HEK293 (cell line): ENCODE measurements at regions not wholly inside any gene's neighbourhood (a gene's known extent, or its start where the extent isn't known, plus 50 kb on each side); places are given as distances from the start of the nearest gene placed in this dataset.

Experiments used
- CTCF ChIA-PET: fragments of 350-600 bp; formaldehyde crosslinking; extraction: SDS; loops from one replicate; lab custom pipeline; 2021; ENCODE audit warnings: antibody characterized with exemption; lab: Yijun Ruan, JAX
- POLR2A ChIA-PET: fragments of 300-600 bp; formaldehyde crosslinking; extraction: SDS; loops from one replicate; lab custom pipeline; 2020; ENCODE audit warnings: antibody characterized with exemption, inconsistent platforms; lab: Yijun Ruan, JAX
- H3K27ac ChIP-seq: fragments of 200-500 bp; sonication (Bioruptor generic); 2 replicates; pipeline ENCODE4 v1.5.1; 2014; ENCODE audit warnings: low read depth, low read length, control low read depth, inconsistent platforms; ENCODE audit errors: extremely low read depth
- H3K36me3 ChIP-seq, 2 experiments: fragments of 200-500 bp in 1 of 2; sonication (Bioruptor generic) in 1 of 2; 1 replicate in 1 of 2; 2 replicates in 1 of 2; pipeline ENCODE4 v1.5.1; 2014 to 2017; ENCODE audit warnings: inconsistent platforms in 2 of 2, low read length in 2 of 2; ENCODE audit not compliant: control insufficient read depth in 2 of 2, insufficient read depth in 1 of 2
- H3K4me1 ChIP-seq: fragments of 200-500 bp; sonication (Bioruptor generic); 2 replicates; pipeline ENCODE4 v1.5.1; 2014; ENCODE audit warnings: mild to moderate bottlenecking, low read length, inconsistent platforms; ENCODE audit not compliant: control insufficient read depth, insufficient read depth
- H3K4me3 ChIP-seq: 2 replicates; pipeline ENCODE4 v1.5.1; 2011; ENCODE audit warnings: low read depth, mild to moderate bottlenecking, control low read depth, low read length, moderate library complexity
- H3K9me3 ChIP-seq: fragments of 200-500 bp; sonication (Bioruptor generic); 2 replicates; pipeline ENCODE4 v1.5.1; 2014; ENCODE audit warnings: low read depth, low read length, inconsistent platforms; ENCODE audit not compliant: control insufficient read depth, insufficient read depth
- MEIS1 ChIP-seq: sonication (generic); formaldehyde crosslinking; IDR thresholded peaks from 2 replicates; pipeline ENCODE4 v1.8.1; 2022; ENCODE audit warnings: missing genetic modification reagents, mild to moderate bottlenecking, borderline replicate concordance
- MYNN ChIP-seq: fragments of 450-650 bp; formaldehyde crosslinking; IDR thresholded peaks from 2 replicates; pipeline ENCODE4 v1.5.1; 2016; ENCODE audit warnings: missing biosample characterization, missing genetic modification characterization, borderline replicate concordance
- SETDB1 ChIP-seq: IDR thresholded peaks from one replicate; pipeline ENCODE4 v1.6.1; 2017; ENCODE audit warnings: mild to moderate bottlenecking, low read length, moderate library complexity, mixed read lengths; ENCODE audit not compliant: insufficient read length
- ZNF138 ChIP-seq: fragments of 450-650 bp; formaldehyde crosslinking; IDR thresholded peaks from 2 replicates; pipeline ENCODE4 v1.5.1; 2016; ENCODE audit warnings: missing biosample characterization, missing genetic modification characterization, borderline replicate concordance
- ZNF274 ChIP-seq, 2 experiments: fragments of 200-500 bp in 1 of 2; fragments of 450-650 bp in 1 of 2; sonication (Bioruptor generic) in 1 of 2; formaldehyde crosslinking in 1 of 2; IDR thresholded peaks; 2 replicates each; pipeline versions ENCODE4 v1.5.1 to v1.6.1; 2014 to 2016; ENCODE audit warnings: borderline replicate concordance in 1 of 2, inconsistent platforms in 1 of 2, low read length in 1 of 2, missing biosample characterization in 1 of 2, missing genetic modification characterization in 1 of 2
- ZNF404 ChIP-seq: fragments of 450-650 bp; formaldehyde crosslinking; IDR thresholded peaks from 2 replicates; pipeline ENCODE4 v1.5.1; 2017; ENCODE audit warnings: missing biosample characterization, missing genetic modification characterization
- ZNF560 ChIP-seq: fragments of 450-650 bp; formaldehyde crosslinking; IDR thresholded peaks from 2 replicates; pipeline ENCODE4 v1.5.1; 2017; ENCODE audit warnings: missing biosample characterization, missing genetic modification characterization, borderline replicate concordance
- ZNF624 ChIP-seq: fragments of 450-650 bp; formaldehyde crosslinking; IDR thresholded peaks from 2 replicates; pipeline ENCODE4 v1.5.1; 2017; ENCODE audit warnings: missing biosample characterization, missing genetic modification characterization
- ZNF664 ChIP-seq: fragments of 450-650 bp; formaldehyde crosslinking; IDR thresholded peaks from 2 replicates; pipeline ENCODE4 v1.5.1; 2016; ENCODE audit warnings: missing biosample characterization, missing genetic modification characterization
- ZNF76 ChIP-seq: fragments of 450-650 bp; formaldehyde crosslinking; IDR thresholded peaks from 2 replicates; pipeline ENCODE4; 2016; ENCODE audit warnings: low read depth, missing biosample characterization, missing genetic modification characterization, borderline replicate concordance
- TF ChIP-seq, protein P1 (sequence below): fragments of 450-650 bp; formaldehyde crosslinking; IDR thresholded peaks from 2 replicates; pipeline ENCODE4 v1.5.1; 2016; ENCODE audit warnings: missing biosample characterization, missing genetic modification characterization
- TF ChIP-seq, protein P2 (sequence below): fragments of 450-650 bp; formaldehyde crosslinking; optimal IDR thresholded peaks from 2 replicates; pipeline ENCODE3; 2016; ENCODE audit warnings: missing biosample characterization, mild to moderate bottlenecking, missing genetic modification characterization
- TF ChIP-seq, protein P3 (sequence below): fragments of 450-650 bp; formaldehyde crosslinking; IDR thresholded peaks from 2 replicates; pipeline ENCODE4 v1.5.1; 2016; ENCODE audit warnings: missing biosample characterization, missing genetic modification characterization
- TF ChIP-seq, protein P4 (sequence below): fragments of 450-650 bp; formaldehyde crosslinking; IDR thresholded peaks from 2 replicates; pipeline ENCODE4; 2016; ENCODE audit warnings: missing biosample characterization, missing genetic modification characterization
- TF ChIP-seq, protein P5 (sequence below): fragments of 450-650 bp; formaldehyde crosslinking; IDR thresholded peaks from 2 replicates; pipeline ENCODE4 v1.5.1; 2016; ENCODE audit warnings: missing biosample characterization, missing genetic modification characterization
- TF ChIP-seq, protein P6 (sequence below): fragments of 450-650 bp; IDR thresholded peaks from 2 replicates; pipeline ENCODE4 v1.5.1; 2018; ENCODE audit warnings: missing biosample characterization, mild to moderate bottlenecking, missing genetic modification characterization
- TF ChIP-seq, protein P7 (sequence below): fragments of 450-650 bp; formaldehyde crosslinking; conservative IDR thresholded peaks from 2 replicates; pipeline ENCODE4 v1.5.1; 2016; ENCODE audit warnings: low read depth, missing biosample characterization, missing genetic modification characterization

DNA sequence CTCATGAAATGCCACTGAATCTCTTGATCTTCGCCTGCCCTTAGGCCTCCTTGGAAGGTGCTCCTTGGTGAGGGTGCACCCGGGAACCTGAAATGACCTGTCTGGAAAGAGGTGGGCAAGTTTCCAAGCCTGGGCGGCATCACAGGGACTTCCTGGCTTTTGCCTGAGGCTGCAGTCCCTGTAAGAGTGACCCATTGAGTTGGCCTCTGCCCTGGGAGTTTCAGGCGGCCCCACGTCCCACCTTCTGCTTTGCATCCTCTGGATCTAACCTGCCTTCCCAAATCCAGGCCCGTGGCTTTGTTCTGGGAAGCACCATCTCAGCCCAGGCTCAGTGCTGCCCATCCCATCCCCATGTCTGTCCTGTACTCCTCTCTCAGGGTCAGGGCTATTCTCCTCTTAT, 356.4 kb downstream of the RPS24 start:
- no peak overlapping the region for H3K4me3 ChIP-seq
- TF ChIP-seq, protein P1, sequence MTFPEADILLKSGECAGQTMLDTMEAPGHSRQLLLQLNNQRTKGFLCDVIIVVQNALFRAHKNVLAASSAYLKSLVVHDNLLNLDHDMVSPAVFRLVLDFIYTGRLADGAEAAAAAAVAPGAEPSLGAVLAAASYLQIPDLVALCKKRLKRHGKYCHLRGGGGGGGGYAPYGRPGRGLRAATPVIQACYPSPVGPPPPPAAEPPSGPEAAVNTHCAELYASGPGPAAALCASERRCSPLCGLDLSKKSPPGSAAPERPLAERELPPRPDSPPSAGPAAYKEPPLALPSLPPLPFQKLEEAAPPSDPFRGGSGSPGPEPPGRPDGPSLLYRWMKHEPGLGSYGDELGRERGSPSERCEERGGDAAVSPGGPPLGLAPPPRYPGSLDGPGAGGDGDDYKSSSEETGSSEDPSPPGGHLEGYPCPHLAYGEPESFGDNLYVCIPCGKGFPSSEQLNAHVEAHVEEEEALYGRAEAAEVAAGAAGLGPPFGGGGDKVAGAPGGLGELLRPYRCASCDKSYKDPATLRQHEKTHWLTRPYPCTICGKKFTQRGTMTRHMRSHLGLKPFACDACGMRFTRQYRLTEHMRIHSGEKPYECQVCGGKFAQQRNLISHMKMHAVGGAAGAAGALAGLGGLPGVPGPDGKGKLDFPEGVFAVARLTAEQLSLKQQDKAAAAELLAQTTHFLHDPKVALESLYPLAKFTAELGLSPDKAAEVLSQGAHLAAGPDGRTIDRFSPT (tag by site-specific recombination) = no peak
- TF ChIP-seq ZNF138 = no peak
- no peak for TF ChIP-seq SETDB1
- TF ChIP-seq ZNF560 (tag by site-specific recombination) = no peak
- no peak for TF ChIP-seq ZNF664 (tag by site-specific recombination)
- TF ChIP-seq, protein P2, sequence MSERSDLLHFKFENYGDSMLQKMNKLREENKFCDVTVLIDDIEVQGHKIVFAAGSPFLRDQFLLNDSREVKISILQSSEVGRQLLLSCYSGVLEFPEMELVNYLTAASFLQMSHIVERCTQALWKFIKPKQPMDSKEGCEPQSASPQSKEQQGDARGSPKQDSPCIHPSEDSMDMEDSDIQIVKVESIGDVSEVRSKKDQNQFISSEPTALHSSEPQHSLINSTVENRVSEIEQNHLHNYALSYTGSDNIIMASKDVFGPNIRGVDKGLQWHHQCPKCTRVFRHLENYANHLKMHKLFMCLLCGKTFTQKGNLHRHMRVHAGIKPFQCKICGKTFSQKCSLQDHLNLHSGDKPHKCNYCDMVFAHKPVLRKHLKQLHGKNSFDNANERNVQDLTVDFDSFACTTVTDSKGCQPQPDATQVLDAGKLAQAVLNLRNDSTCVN (tag by site-specific recombination) = no peak
- no peak for TF ChIP-seq ZNF404 (tag by site-specific recombination)
- TF ChIP-seq ZNF624 (tag by site-specific recombination) = no peak
- no peak for TF ChIP-seq ZNF274 (IDR thresholded peaks at IDR 0.05; ENCODE audit: low read length)
- no peak for TF ChIP-seq ZNF274 (tag by site-specific recombination; IDR thresholded peaks at IDR 0.05; ENCODE audit: borderline replicate concordance)
- no peak for TF ChIP-seq ZNF76 (tag by site-specific recombination)
- TF ChIP-seq, protein P3, sequence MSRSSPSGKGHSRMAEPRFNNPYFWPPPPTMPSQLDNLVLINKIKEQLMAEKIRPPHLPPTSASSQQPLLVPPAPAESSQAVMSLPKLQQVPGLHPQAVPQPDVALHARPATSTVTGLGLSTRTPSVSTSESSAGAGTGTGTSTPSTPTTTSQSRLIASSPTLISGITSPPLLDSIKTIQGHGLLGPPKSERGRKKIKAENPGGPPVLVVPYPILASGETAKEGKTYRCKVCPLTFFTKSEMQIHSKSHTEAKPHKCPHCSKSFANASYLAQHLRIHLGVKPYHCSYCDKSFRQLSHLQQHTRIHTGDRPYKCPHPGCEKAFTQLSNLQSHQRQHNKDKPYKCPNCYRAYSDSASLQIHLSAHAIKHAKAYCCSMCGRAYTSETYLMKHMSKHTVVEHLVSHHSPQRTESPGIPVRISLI (tag by site-specific recombination) = no peak
- TF ChIP-seq, all 188 proteins: peak for 0
- Histone ChIP-seq H3K27ac (no peak overlapping the region), H3K36me3 (no peaks in the 10 kb centered on the region), H3K9me3 (no peaks in the 10 kb centered on the region), H3K4me1 (no peaks in the 10 kb centered on the region)
- CTCF ChIA-PET = no interaction called here
- POLR2A ChIA-PET = no interaction called here

DNA sequence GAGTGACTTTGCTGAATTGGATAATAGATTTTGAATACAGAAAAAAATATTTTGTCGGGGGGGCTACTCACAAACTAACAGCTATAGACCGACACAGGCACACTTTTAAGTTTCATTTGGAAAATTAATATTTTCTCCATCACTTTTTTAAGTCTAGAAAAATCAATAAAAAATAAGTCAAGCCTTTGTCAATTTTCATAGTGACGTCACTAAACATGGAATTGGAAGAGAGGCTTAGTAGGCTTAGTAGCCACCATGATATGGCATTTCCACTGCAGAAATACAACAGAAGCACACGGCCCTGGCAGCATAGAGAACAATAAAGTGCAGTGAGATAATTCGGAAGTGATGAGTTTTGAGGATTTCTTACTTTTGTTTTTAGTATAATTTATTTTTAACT, 357.2 kb downstream of the RPS24 start:
- CTCF ChIA-PET = no interaction called here
- Histone ChIP-seq H3K4me3 (no peak overlapping the region), H3K36me3 (no peaks in the 10 kb centered on the region), H3K4me1 (no peaks in the 10 kb centered on the region), H3K9me3 (no peaks in the 10 kb centered on the region), H3K27ac (no peak overlapping the region)
- POLR2A ChIA-PET = no interaction called here
- TF ChIP-seq, protein P4, sequence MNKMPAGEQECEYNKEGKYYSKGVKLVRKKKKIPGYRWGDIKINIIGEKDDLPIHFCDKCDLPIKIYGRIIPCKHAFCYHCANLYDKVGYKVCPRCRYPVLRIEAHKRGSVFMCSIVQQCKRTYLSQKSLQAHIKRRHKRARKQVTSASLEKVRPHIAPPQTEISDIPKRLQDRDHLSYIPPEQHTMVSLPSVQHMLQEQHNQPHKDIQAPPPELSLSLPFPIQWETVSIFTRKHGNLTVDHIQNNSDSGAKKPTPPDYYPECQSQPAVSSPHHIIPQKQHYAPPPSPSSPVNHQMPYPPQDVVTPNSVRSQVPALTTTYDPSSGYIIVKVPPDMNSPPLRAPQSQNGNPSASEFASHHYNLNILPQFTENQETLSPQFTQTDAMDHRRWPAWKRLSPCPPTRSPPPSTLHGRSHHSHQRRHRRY (tag by site-specific recombination) = no peak
- TF ChIP-seq, protein P5, sequence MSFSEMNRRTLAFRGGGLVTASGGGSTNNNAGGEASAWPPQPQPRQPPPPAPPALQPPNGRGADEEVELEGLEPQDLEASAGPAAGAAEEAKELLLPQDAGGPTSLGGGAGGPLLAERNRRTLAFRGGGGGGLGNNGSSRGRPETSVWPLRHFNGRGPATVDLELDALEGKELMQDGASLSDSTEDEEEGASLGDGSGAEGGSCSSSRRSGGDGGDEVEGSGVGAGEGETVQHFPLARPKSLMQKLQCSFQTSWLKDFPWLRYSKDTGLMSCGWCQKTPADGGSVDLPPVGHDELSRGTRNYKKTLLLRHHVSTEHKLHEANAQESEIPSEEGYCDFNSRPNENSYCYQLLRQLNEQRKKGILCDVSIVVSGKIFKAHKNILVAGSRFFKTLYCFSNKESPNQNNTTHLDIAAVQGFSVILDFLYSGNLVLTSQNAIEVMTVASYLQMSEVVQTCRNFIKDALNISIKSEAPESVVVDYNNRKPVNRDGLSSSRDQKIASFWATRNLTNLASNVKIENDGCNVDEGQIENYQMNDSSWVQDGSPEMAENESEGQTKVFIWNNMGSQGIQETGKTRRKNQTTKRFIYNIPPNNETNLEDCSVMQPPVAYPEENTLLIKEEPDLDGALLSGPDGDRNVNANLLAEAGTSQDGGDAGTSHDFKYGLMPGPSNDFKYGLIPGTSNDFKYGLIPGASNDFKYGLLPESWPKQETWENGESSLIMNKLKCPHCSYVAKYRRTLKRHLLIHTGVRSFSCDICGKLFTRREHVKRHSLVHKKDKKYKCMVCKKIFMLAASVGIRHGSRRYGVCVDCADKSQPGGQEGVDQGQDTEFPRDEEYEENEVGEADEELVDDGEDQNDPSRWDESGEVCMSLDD (tag by site-specific recombination) = no peak
- TF ChIP-seq, protein P6, sequence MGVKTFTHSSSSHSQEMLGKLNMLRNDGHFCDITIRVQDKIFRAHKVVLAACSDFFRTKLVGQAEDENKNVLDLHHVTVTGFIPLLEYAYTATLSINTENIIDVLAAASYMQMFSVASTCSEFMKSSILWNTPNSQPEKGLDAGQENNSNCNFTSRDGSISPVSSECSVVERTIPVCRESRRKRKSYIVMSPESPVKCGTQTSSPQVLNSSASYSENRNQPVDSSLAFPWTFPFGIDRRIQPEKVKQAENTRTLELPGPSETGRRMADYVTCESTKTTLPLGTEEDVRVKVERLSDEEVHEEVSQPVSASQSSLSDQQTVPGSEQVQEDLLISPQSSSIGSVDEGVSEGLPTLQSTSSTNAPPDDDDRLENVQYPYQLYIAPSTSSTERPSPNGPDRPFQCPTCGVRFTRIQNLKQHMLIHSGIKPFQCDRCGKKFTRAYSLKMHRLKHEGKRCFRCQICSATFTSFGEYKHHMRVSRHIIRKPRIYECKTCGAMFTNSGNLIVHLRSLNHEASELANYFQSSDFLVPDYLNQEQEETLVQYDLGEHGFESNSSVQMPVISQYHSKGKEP (tag by site-specific recombination) = no peak
- TF ChIP-seq ZNF560 (tag by site-specific recombination) (no peak), MEIS1 (CRISPR knock-in tag) (no peak), MYNN (tag by site-specific recombination) (no peak)
- TF ChIP-seq, protein P7, sequence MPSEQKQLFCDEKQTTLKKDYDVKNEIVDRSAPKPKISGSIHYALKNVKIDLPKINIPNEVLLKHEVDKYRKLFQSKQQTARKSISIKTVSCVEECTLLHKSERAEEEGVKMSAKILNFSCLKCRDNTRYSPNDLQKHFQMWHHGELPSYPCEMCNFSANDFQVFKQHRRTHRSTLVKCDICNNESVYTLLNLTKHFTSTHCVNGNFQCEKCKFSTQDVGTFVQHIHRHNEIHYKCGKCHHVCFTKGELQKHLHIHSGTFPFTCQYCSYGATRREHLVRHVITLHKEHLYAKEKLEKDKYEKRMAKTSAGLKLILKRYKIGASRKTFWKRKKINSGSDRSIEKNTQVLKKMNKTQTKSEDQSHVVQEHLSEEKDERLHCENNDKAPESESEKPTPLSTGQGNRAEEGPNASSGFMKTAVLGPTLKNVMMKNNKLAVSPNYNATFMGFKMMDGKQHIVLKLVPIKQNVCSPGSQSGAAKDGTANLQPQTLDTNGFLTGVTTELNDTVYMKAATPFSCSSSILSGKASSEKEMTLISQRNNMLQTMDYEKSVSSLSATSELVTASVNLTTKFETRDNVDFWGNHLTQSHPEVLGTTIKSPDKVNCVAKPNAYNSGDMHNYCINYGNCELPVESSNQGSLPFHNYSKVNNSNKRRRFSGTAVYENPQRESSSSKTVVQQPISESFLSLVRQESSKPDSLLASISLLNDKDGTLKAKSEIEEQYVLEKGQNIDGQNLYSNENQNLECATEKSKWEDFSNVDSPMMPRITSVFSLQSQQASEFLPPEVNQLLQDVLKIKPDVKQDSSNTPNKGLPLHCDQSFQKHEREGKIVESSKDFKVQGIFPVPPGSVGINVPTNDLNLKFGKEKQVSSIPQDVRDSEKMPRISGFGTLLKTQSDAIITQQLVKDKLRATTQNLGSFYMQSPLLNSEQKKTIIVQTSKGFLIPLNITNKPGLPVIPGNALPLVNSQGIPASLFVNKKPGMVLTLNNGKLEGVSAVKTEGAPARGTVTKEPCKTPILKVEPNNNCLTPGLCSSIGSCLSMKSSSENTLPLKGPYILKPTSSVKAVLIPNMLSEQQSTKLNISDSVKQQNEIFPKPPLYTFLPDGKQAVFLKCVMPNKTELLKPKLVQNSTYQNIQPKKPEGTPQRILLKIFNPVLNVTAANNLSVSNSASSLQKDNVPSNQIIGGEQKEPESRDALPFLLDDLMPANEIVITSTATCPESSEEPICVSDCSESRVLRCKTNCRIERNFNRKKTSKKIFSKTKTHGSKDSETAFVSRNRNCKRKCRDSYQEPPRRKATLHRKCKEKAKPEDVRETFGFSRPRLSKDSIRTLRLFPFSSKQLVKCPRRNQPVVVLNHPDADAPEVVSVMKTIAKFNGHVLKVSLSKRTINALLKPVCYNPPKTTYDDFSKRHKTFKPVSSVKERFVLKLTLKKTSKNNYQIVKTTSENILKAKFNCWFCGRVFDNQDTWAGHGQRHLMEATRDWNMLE = no peak
